Inflammatory macrophage treated with lipopolysaccharide for 4 hours (primary cell): ENCODE measurements at regions not wholly inside any gene's neighbourhood (a gene's known extent, or its start where the extent isn't known, plus 50 kb on each side); places are given as distances from the start of the nearest gene placed in this dataset.
"Not testable (repeated sequence)": the region's sequence is repeated elsewhere in the genome, so short reads cannot be mapped to it uniquely, and the experiment has no call there.

Experiments
- DNase-seq: peaks from one replicate; pipeline ENCODE4 v3.0.0-alpha.2; 2020

GRCh38 chr9:75289332-75289731 lies 201.0 kb downstream of the OSTF1 start:
- no peak for DNase-seq

- no peak for DNase-seq
These were observed 211.0 kb downstream of the OSTF1 start for GRCh38 chr9:75299324-75299723.

GRCh38 chr9:75333624-75334023 lies 245.3 kb downstream of the OSTF1 start:
- DNase-seq: no peak

- no peak for DNase-seq
These were observed 270.5 kb downstream of the OSTF1 start for GRCh38 chr9:75358846-75359245.

- DNase-seq: no peak
These were observed 271.3 kb downstream of the OSTF1 start for GRCh38 chr9:75359638-75360037.

- no peak for DNase-seq
These were observed 271.9 kb downstream of the OSTF1 start for GRCh38 chr9:75360252-75360651.

- DNase-seq: not testable (repeated sequence)
These were observed 274.1 kb downstream of the OSTF1 start for GRCh38 chr9:75362446-75362845.

- DNase-seq: no peak
These were observed 276.9 kb downstream of the OSTF1 start for GRCh38 chr9:75365196-75365595.

GRCh38 chr9:75369989-75370388 lies 281.7 kb downstream of the OSTF1 start:
- DNase-seq: no peak

GRCh38 chr9:75372499-75373268 lies 284.4 kb downstream of the OSTF1 start:
- DNase-seq: no peak

- DNase-seq: no peak
These were observed 288.5 kb downstream of the OSTF1 start for GRCh38 chr9:75376680-75377254.

GRCh38 chr9:75378036-75378435 lies 289.7 kb downstream of the OSTF1 start:
- no peak for DNase-seq

- no peak for DNase-seq
These were observed 290.6 kb downstream of the OSTF1 start for GRCh38 chr9:75378926-75379325.

- DNase-seq: no peak
These were observed 293.8 kb downstream of the OSTF1 start for GRCh38 chr9:75382126-75382525.

- not testable (repeated sequence) for DNase-seq
These were observed 295.2 kb downstream of the OSTF1 start for GRCh38 chr9:75383420-75384034.

GRCh38 chr9:75385236-75385635 lies 296.9 kb downstream of the OSTF1 start:
- no peak for DNase-seq

GRCh38 chr9:75389101-75389500 lies 300.8 kb downstream of the OSTF1 start:
- DNase-seq: no peak

GRCh38 chr9:75390951-75391350 lies 302.6 kb downstream of the OSTF1 start:
- DNase-seq: no peak

- DNase-seq: no peak
These were observed 303.2 kb downstream of the OSTF1 start for GRCh38 chr9:75391497-75391896.

- no peak for DNase-seq
These were observed 307.0 kb downstream of the OSTF1 start for GRCh38 chr9:75395336-75395735.

GRCh38 chr9:75397836-75398235 lies 309.5 kb downstream of the OSTF1 start:
- DNase-seq: no peak

- DNase-seq: no peak
These were observed 320.1 kb downstream of the OSTF1 start for GRCh38 chr9:75408391-75408790.

GRCh38 chr9:75410405-75410804 lies 322.1 kb downstream of the OSTF1 start:
- DNase-seq: no peak
